HFFc6 (cell line): ENCODE measurements at regions not wholly inside any gene's neighbourhood (a gene's known extent, or its start where the extent isn't known, plus 50 kb on each side); places are given as distances from the start of the nearest gene placed in this dataset.

ENCODE experiments used
- DNase-seq: peaks from one replicate; pipeline ENCODE4 v3.0.0-alpha.2; 2018
- H3K27ac Mint-ChIP-seq: 2 replicates; pipeline ENCODE4 v1.8.0; 2020; ENCODE audit warnings: mild to moderate bottlenecking, mixed read lengths
- H3K27me3 Mint-ChIP-seq: 2 replicates; pipeline ENCODE4 v1.8.0; 2021; ENCODE audit warnings: mild to moderate bottlenecking, moderate library complexity, mixed read lengths; ENCODE audit not compliant: insufficient read depth
- H3K36me3 Mint-ChIP-seq: 2 replicates; pipeline ENCODE4 v1.8.0; 2021; ENCODE audit warnings: low read depth, mixed read lengths
- H3K4me1 Mint-ChIP-seq: 2 replicates; pipeline ENCODE4 v1.8.0; 2020; ENCODE audit warnings: low read depth, mixed read lengths
- H3K4me3 Mint-ChIP-seq: 2 replicates; pipeline ENCODE4 v1.8.0; 2020; ENCODE audit warnings: mild to moderate bottlenecking, moderate library complexity, mixed read lengths
- H3K9me3 Mint-ChIP-seq: 2 replicates; pipeline ENCODE4 v1.8.0; 2020; ENCODE audit warnings: mild to moderate bottlenecking, mixed read lengths
- CTCF ChIP-seq: fragments of 200-600 bp; sonication (generic); IDR thresholded peaks from 2 replicates; pipeline ENCODE4 v1.5.0; 2021; ENCODE audit warnings: antibody characterized with exemption, mild to moderate bottlenecking

GRCh38 chr13:80669112-80669511, 328.2 kb upstream of the SPRY2 start:
- TF ChIP-seq CTCF: no peak
- Mint-ChIP-seq H3K27ac (no peak overlapping the region), H3K9me3 (peaks cover 54% of the 10 kb centered on the region), H3K27me3 (no peaks in the 10 kb centered on the region), H3K36me3 (no peaks in the 10 kb centered on the region), H3K4me3 (no peak overlapping the region), H3K4me1 (no peaks in the 10 kb centered on the region)
- no peak for DNase-seq

DNA sequence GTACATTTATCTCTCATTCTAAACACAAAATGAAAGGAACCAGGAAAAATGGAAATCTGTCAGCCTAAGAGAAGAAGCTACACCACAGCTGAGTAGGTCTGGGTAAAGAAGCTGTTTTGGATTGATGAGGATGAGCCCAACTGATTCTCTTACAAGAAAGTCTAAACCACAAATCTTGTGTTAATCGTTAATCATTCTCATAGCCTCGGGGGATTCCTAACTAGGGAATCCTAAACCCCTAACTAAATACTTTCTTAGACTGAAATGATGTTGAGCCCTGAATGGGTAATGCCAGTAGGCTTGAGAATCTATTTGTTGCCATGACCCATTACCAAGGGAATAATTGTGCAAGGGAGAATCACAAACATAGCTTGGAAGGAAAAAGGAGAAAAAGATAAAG, 327.5 kb upstream of the SPRY2 start:
- H3K27me3 Mint-ChIP-seq: no peaks in the 10 kb centered on the region
- no peak overlapping the region for H3K4me3 Mint-ChIP-seq
- TF ChIP-seq CTCF: no peak
- H3K4me1 Mint-ChIP-seq: no peaks in the 10 kb centered on the region
- H3K27ac Mint-ChIP-seq: no peak overlapping the region
- DNase-seq: no peak
- peaks cover 54% of the 10 kb centered on the region for H3K9me3 Mint-ChIP-seq
- H3K36me3 Mint-ChIP-seq: no peaks in the 10 kb centered on the region

GRCh38 chr13:80666782-80667552, 326.0 kb upstream of the SPRY2 start:
- no peak for DNase-seq
- no peaks in the 10 kb centered on the region for H3K27me3 Mint-ChIP-seq
- no peak overlapping the region for H3K27ac Mint-ChIP-seq
- TF ChIP-seq CTCF: no peak
- H3K36me3 Mint-ChIP-seq: no peaks in the 10 kb centered on the region
- H3K4me3 Mint-ChIP-seq: no peak overlapping the region
- H3K4me1 Mint-ChIP-seq: no peaks in the 10 kb centered on the region
- H3K9me3 Mint-ChIP-seq: peaks cover 63% of the 10 kb centered on the region

GRCh38 chr13:80665792-80666333, 324.9 kb upstream of the SPRY2 start:
- TF ChIP-seq CTCF: no peak
- no peaks in the 10 kb centered on the region for H3K36me3 Mint-ChIP-seq
- no peak overlapping the region for H3K4me3 Mint-ChIP-seq
- no peaks in the 10 kb centered on the region for H3K27me3 Mint-ChIP-seq
- DNase-seq: no peak
- no peak overlapping the region for H3K27ac Mint-ChIP-seq
- H3K4me1 Mint-ChIP-seq: no peaks in the 10 kb centered on the region
- peaks cover 65% of the 10 kb centered on the region for H3K9me3 Mint-ChIP-seq

DNA sequence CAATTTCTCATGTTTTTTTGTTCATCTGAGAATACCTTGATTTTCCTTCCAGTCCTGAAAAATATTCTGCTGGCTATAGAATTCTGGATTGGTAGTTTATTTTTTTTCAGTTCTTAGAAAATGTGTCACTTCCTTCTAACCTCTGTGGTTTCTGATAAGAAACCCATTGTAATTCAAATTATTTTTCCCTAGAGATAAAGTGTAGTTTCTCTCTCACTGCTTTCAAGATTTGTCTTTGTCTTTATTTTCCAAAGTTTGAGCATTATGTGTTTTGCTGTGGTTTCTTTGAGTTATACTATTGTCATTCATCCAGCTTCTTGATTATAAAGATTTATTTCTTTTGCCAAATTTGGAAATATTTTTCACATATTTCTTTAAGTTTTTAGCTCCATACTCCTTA, 324.0 kb upstream of the SPRY2 start:
- Mint-ChIP-seq H3K4me1 (no peaks in the 10 kb centered on the region), H3K27ac (no peak overlapping the region), H3K9me3 (peaks cover 64% of the 10 kb centered on the region), H3K4me3 (no peak overlapping the region), H3K36me3 (no peaks in the 10 kb centered on the region), H3K27me3 (no peaks in the 10 kb centered on the region)
- no peak for TF ChIP-seq CTCF
- no peak for DNase-seq
